Activated effector memory CD4-positive, alpha-beta T cell treated with anti-CD3 and anti-CD28 coated beads, Interleukin-2, amount 50 U/mL, for 16 hours (primary cell): ENCODE measurements at regions not wholly inside any gene's neighbourhood (a gene's known extent, or its start where the extent isn't known, plus 50 kb on each side); places are given as distances from the start of the nearest gene placed in this dataset.
"Not testable (repeated sequence)": the region's sequence is repeated elsewhere in the genome, so short reads cannot be mapped to it uniquely, and the experiment has no call there.

ENCODE experiments used
- DNase-seq: peaks from one replicate; pipeline ENCODE4 v3.0.0-alpha.2; 2020

DNA sequence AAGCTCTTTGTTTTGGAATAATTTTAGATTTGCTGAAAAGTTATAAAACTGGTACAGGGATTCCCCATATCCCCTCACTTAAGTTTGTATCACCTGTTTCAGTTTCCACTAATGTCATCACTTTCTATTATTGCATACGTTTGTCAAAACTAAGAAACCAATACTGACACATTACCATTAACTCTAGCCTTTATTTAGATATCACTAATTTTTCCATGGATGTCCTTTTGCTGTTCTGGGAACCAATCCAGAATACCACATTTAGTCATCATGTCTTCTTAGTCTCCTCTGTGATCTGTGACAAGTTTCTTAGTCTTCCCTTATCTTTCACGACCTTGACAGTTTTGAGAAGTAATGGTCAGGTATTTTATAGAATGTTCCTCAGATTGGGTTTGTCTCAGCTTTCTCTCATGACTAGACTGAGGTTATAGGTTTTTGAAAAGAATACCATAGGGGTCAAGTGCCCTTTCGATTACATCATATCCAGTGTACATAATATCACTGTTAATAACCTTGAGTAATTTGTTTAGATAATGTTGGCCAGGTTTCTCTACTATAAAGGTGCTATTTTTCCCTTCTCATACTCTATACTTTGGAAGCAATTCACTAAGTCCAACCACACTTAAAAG lies 51.9 kb upstream of the NMUR2 start:
- DNase-seq = no peak

DNA sequence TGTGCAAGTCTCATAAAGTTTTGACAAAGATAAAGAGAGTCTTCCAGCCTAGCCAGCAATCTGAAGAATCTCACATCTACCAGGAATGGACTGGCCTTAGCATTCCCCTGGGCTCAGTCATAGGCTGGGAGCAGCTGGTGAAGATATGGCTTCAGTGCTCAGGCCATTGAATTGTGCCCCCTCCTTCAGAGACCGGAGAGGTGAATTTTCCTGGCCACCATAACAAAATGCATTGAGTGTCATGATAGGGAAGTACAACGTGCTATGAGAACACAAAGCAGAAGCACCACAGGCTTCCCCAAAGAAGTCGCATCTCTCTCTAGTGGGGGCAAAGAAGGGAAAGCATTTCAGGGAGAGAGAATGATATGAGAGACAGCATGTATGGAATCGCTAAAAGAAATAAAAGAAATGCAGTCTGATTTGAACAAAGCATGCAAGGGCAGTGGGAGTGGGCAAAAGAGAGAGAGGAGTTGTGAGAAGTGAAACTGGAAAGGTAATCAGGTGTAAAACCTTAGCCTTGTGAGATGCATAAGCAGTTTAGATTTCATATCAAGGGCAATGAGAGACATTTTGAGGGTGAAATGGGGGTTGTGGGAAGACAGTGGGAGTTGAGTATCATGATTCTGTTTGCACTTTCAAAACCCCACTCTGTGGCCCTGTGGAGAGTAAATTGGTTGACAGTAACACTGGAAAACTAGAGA lies 57.1 kb upstream of the NMUR2 start:
- no peak for DNase-seq

GRCh38 chr5:152464048-152464447 lies 59.0 kb upstream of the NMUR2 start:
- DNase-seq = no peak

DNA sequence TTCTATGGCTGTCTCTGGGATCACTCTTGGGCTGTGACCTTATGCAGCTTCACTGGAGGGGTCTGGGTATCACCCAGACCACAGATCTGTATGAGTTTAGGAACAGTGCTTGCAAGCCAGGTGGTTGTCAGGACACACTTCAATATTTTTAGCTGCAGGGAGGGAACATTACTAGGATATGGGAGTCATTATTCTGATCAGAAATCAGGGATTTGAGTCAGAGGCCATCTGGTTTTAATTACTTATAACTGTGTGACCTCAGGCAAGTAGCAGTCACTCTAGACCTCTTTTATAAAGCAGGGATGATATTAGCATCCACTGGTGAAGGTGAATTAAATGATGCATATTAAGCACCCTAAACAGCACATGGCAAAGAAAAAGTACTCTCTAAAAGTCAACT lies 60.1 kb upstream of the NMUR2 start:
- DNase-seq = no peak

DNA sequence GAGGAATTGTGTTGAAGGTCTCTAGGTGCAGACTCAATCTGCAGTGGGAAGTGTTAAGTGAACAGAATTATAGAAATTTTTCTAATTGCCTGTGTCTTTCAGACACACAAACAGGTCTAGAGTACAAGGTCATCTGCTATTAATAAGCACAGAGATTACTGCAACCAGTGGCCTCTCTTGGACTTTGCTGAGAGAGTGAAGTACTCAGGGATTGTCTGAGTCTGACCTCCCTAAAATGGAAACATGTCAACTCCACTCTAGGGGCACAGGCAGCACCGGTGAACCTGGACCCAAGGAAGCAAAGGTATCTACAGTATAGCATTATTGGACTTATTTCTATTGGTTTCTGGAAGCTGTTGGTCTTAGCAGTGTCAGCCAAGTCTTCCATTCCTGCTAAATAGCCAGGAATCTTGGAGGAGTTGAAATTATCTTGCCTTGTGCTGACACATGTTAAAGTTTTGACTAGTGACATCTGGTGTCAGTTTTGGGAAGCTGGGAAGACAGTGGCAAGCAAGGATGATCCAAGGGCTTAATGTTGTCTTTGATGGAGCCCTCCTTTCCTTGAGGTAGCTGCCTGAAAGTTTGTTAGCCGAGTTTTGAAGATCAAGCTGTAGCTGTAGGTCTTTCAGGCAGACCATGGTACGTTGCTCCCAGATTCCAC lies 61.1 kb upstream of the NMUR2 start:
- no peak for DNase-seq

DNA sequence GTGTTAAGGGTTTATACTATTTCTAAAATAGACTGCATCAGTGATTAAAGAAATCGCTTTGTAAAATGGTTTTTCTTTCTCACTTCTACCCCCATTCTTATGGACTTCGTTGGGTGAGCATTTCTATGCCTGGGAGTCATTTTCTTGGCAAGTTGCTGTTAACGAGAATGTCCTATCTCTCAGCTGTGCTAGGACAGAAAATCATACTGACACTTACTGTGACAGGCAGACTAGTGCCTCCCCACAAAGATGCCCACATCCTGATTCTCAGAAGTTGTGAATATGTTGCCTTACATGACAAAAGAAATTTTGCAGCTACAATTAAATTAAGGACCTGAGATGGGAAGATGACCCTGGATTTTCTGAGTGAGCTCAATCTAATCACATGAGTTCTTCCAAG lies 65.1 kb upstream of the NMUR2 start:
- no peak for DNase-seq

- no peak for DNase-seq
Measured at GRCh38 chr5:152472083-152472482, 67.0 kb upstream of the NMUR2 start.

- no peak for DNase-seq
Measured at GRCh38 chr5:152474961-152475360, 69.9 kb upstream of the NMUR2 start.

DNA sequence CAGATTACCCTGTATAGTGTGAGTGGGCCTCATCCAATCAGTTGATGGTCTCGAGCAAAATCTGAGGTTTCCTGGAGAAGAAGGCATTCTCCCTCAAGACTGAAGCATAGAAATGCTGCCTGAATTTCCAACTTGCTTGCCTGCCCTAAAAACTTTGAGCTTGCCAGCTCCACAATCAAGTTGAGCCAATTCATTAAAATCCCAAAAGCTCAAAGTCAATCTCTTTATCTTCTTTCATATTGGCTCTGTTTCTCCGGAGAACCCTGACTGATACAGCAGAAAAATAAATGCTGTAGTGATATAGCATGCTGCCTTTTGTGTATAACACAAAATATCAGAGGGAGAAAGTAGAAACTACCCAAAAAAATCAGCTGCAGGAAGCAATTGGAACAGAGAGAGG lies 72.5 kb upstream of the NMUR2 start:
- DNase-seq = no peak

GRCh38 chr5:152479866-152480265 lies 74.8 kb upstream of the NMUR2 start:
- not testable (repeated sequence) for DNase-seq

DNA sequence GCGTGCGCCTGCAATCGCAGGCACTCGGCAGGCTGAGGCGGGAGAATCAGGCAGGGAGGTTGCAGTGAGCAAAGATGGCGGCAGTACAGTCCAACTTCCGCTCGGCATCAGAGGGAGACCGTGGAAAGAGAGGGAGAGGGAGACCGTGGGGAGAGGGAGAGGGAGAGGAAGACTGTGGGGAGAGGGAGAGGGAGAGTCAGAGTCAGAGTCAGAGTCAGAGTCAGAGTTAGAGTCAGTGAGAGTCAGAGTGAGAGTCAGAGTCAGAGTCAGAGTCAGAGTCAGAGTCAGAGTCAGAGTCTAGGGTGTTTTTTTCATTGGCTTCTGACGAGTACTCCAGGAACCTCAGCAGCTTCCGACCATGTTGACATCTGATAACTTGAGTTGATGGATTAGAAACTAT lies 75.6 kb upstream of the NMUR2 start:
- not testable (repeated sequence) for DNase-seq

DNA sequence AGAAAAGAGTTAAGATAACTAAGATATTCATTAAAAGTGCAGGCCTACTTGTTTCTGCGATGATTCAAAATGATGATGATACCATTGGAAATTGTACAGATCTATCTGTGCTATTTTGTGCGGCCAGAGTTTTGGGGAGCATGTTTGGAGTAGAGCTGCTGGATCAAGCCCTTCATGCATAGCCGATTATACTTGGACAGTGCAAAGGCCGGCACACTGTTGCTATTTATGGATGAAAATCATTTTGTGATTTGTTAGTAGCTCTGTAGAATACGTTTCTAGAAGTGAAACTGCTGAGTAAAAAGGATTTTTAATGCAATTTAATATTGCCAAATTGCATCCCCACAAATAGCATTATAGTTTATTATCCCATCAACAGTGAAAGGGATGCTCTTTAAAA lies 82.1 kb upstream of the NMUR2 start:
- no peak for DNase-seq

- DNase-seq = no peak
Measured at GRCh38 chr5:152488869-152489268, 83.8 kb upstream of the NMUR2 start.

DNA sequence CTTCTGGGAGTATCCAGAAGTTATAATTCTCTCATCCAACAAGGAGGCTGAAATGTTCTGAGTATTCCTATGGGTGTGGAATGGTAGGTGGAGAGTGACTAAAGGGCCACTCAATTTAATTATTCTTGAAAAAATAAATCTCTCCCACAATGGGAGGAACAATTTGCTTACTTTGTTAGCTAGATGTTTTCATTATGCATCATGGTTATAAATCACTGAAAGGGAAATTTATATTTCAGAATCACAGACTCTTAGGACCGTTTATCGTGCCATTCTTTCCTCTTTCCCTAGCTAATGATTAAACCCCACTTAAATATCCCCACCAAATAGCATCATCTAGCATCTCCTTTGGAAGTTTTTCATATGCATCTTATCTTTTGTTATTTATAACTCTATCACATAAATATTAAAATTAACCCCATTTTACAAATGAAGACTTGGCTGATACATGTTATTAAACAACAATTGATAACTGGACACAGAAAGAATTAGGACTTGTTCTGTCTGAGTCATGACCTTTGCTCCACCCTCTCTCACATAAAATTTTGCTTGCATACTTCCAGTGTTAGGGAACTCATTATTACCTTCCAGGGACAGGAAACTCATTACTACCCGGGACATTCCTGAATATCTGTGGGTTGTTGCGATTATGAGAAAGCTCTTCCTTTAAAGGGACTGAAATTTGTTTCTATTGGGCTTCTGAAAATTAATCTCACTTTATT lies 94.9 kb upstream of the NMUR2 start:
- DNase-seq = no peak

DNA sequence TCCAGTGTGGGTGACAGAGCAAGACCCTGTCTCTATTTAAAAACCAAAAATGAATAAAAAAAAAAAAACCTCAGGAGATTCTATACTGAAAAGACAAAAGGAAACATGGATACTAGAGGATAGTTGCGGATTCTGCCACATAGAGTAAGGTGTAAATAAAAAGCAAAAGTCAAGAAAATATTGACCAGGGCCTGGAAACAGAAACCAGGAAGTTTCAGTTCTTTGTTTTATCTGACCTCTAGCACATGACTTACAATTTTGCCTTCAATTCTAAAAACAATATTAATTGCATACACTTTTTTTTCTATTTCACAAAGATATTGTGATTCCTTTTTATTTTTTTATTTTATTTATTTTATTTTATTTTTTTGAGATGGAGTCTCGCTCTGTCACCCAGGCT lies 96.2 kb upstream of the NMUR2 start:
- DNase-seq = no peak

GRCh38 chr5:152503206-152503605 lies 98.1 kb upstream of the NMUR2 start:
- no peak for DNase-seq

- DNase-seq = peak; percentile 69
Measured at GRCh38 chr5:152505442-152506042, 100.5 kb upstream of the NMUR2 start.

DNA sequence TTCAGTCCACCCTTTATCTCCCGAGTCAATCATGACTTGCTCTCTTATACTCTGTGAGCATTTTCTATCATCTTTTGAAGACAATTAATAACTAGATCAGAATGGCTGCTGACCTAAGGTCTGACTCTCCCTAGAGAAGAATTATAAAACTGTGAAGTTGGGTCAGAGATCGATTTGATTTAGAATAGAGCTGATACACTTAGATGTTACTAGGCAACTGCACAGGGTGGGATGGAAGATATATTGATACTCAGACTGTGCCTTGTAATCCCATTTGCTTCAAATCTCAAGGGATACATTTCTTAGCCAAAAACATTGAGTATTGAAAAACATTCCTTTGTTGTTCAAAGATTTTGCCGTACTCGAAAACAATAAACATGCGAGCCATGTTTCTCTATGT lies 106.0 kb upstream of the NMUR2 start:
- no peak for DNase-seq

DNA sequence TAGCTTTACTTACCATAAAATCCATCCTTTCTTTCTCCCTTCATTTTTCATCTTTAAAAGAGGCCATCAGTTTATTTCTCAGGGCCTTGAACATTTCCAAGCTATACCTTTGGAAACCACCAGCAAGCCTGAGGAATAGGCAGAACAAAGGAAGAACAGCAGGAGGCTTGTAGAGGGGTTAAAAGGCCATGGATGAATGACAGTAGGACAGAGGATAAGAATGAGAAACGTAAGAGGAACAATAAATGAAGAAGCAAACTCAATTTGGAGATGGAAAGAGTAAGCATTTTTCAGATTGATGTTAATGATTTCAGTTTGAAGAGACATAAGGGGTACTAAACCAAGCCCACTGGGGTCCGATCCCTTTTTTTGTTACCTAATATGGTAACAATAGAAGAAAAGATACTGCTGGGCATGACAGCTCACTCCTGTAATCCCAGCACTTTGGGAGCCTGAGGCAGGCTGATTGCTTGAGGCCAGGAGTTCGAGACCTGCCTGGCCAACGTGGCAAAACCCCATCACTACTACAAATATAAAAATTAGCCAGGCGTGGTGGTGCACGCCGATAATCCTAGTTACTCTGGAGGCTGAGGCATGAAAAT lies 106.6 kb upstream of the NMUR2 start:
- no peak for DNase-seq

DNA sequence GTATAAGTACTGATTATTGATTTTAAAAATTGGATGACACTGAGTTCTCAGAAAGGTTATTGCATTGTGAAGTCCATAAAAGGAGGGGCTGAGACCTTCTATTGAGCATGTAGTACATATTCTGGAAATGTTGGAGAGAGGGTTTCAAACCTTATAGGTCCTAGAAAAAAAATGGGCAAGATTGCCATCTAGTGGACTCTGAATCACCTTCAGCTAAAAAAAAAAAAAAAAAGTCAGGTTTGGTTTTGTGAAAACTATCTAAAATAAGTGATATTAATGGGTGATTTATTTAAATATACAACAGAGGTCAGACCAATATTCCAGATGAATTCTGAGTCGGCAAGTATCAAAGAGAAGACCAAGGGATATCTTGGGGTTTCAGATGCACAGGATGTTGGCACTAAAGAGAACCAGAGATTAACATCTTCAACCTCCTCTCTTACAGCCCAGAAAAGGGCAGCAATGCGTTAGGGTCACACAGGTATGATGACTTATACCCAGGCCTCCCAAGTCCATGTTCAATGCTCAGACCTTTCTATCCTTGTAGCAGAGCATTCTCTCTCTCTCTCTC lies 109.8 kb upstream of the NMUR2 start:
- DNase-seq = no peak

DNA sequence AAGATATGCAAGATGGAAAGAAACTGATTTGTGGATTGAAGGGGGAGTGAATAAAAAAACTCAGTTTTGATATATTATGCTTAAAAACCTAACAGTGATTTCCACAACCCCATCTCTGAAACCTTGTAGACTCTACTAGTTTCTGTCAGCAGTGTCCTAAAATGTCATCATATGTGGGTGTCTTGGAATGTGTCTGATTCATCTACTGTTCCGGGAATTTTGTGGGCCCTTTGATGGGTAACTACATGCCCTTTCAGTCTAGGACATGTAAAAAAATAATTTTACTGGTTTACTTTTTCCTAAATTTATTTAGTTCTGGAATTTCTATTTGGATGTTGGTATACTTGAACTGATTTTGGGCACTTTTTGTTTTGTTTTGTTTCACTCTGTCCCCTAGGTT lies 118.9 kb upstream of the NMUR2 start:
- no peak for DNase-seq

DNA sequence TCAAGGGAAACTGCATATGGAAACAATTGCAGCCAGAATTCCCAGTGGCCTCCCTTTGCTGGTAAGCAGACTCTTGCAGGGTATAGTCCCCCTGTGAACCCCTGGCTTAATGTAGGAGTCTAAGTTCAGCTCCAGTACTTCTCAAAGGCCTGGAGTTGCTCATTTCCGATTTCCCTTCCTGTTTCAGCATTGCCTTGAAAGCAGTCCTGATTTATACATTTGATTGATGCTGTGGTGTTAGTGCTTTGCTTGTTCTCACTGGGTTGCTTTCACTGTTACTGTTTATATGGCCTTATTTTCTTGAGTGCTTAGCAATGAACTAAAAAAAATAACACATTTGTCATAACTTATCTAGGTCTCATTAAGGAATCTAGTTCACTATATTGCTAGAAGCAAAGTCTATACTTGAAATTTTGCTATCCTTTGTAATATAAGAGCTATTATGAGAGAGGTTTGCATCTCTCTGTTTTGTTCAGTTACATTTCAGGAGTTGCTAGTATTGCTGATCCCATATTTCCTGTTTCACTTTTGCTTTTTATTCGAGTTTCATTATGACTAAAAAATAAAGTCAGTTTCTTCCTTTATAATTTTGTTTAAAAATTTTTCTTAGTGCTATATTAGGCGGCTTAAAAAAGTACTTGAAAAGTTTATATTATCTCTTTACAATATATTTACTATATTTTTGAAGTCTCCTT lies 122.4 kb upstream of the NMUR2 start:
- DNase-seq = no peak
